ENCODE measurements at regions not wholly inside any gene's neighbourhood (a gene's known extent, or its start where the extent isn't known, plus 50 kb on each side); places are given as distances from the start of the nearest gene placed in this dataset.
A peak's percentile ranks its signal among the peaks of the same experiment; 100 is the strongest.

GRCh38 chr22:46066691-46067090 lies 83.6 kb upstream of the PPARA start (continued):
- TF ChIP-seq ISL1 (CRISPR knock-in tag; IDR thresholded peaks at IDR 0.05), result no peak
- TF ChIP-seq TOX (CRISPR knock-in tag; IDR thresholded peaks at IDR 0.05; ENCODE audit: borderline replicate concordance), result no peak
- TF ChIP-seq ARNTL (CRISPR knock-in tag; IDR thresholded peaks at IDR 0.05; ENCODE audit: borderline replicate concordance, low read depth), result no peak
- no peak for TF ChIP-seq ZFP3 (CRISPR knock-in tag; IDR thresholded peaks at IDR 0.05)

- ATAC-seq, result no peak
These were observed 82.9 kb upstream of the PPARA start for GRCh38 chr22:46067159-46068111.

GRCh38 chr22:46068181-46068592 lies 82.1 kb upstream of the PPARA start:
- ATAC-seq, result no peak
- TF ChIP-seq SNAI2 (CRISPR knock-in tag; IDR thresholded peaks at IDR 0.05) (no peak), CSDC2 (CRISPR knock-in tag; IDR thresholded peaks at IDR 0.05) (no peak), OSR1 (CRISPR knock-in tag; IDR thresholded peaks at IDR 0.05) (no peak), POU6F1 (CRISPR knock-in tag; IDR thresholded peaks at IDR 0.05; ENCODE audit: borderline replicate concordance, low read depth) (no peak), PATZ1 (CRISPR knock-in tag; IDR thresholded peaks at IDR 0.05; ENCODE audit: borderline replicate concordance) (no peak), TOX (CRISPR knock-in tag; IDR thresholded peaks at IDR 0.05; ENCODE audit: borderline replicate concordance) (no peak), ZNF565 (CRISPR knock-in tag; conservative IDR thresholded peaks at IDR 0.05; ENCODE audit: low read depth) (no peak), PPARA (CRISPR knock-in tag; IDR thresholded peaks at IDR 0.05; ENCODE audit: borderline replicate concordance) (no peak), ZC3H10 (CRISPR knock-in tag; IDR thresholded peaks at IDR 0.05) (no peak), ARNTL (CRISPR knock-in tag; IDR thresholded peaks at IDR 0.05; ENCODE audit: borderline replicate concordance, low read depth) (no peak), GLIS3 (CRISPR knock-in tag; IDR thresholded peaks at IDR 0.05) (no peak), CREB5 (CRISPR knock-in tag; IDR thresholded peaks at IDR 0.05; ENCODE audit: low read depth) (no peak)

More at GRCh38 chr22:46067159-46068111, 82.9 kb upstream of the PPARA start:
- TF ChIP-seq ZNF70 (CRISPR knock-in tag; IDR thresholded peaks at IDR 0.05), result peak; percentile 28; the same call in 1 of the 2 replicates
- TF ChIP-seq TSHZ2 (CRISPR knock-in tag; IDR thresholded peaks at IDR 0.05), result 0 out of 2 replicates have a peak, but pooled peaks have one; percentile 23
- TF ChIP-seq ESRRG (CRISPR knock-in tag; IDR thresholded peaks at IDR 0.05), result no peak
- peak; percentile 56; the same call in 1 of the 2 replicates for TF ChIP-seq CSRNP3 (CRISPR knock-in tag; IDR thresholded peaks at IDR 0.05)
- 0 out of 2 replicates have a peak, but pooled peaks have one; percentile 40 for TF ChIP-seq TCF4 (CRISPR knock-in tag; IDR thresholded peaks at IDR 0.05; ENCODE audit: borderline replicate concordance)
- TF ChIP-seq PATZ1 (CRISPR knock-in tag; IDR thresholded peaks at IDR 0.05; ENCODE audit: borderline replicate concordance), result no peak
- no peak for TF ChIP-seq GLIS3 (CRISPR knock-in tag; IDR thresholded peaks at IDR 0.05)
